Spleen (tissue), 11 donors: ENCODE measurements at regions not wholly inside any gene's neighbourhood (a gene's known extent, or its start where the extent isn't known, plus 50 kb on each side); places are given as distances from the start of the nearest gene placed in this dataset.

ENCODE experiments used
- DNase-seq: peaks from one replicate; pipeline ENCODE4 v3.0.0-alpha.2; 2020
- H3K27ac ChIP-seq, 8 donors: fragments of 200-600 bp; sonication (generic) in 7 of 8; 1 replicate in 4 of 8; 2 replicates in 4 of 8; pipeline versions ENCODE4 v1.5.0 to v1.8.0; 2016 to 2021; ENCODE audit warnings: inconsistent platforms in 4 of 8, mild to moderate bottlenecking in 4 of 8, moderate library complexity in 1 of 8
- H3K27me3 ChIP-seq, 7 donors: fragments of 200-600 bp; sonication (generic) in 6 of 7; replicated peaks in 1 of 7; 1 replicate in 4 of 7; 2 replicates in 3 of 7; pipeline versions ENCODE4 v1.5.0 to v1.8.0; 2016 to 2021; ENCODE audit warnings: inconsistent platforms in 3 of 7, mild to moderate bottlenecking in 1 of 7
- H3K36me3 ChIP-seq, 6 donors: fragments of 200-600 bp; sonication (generic) in 5 of 6; 1 replicate in 4 of 6; 2 replicates in 2 of 6; pipeline versions ENCODE4 v1.5.0 to v1.8.0; 2016 to 2021; ENCODE audit warnings: inconsistent platforms in 2 of 6
- H3K4me1 ChIP-seq, 6 donors: fragments of 200-600 bp; sonication (generic) in 5 of 6; 1 replicate in 3 of 6; 2 replicates in 3 of 6; pipeline versions ENCODE4 v1.5.0 to v1.8.0; 2016 to 2021; ENCODE audit warnings: inconsistent platforms in 3 of 6
- H3K4me3 ChIP-seq, 8 donors: fragments of 200-600 bp; sonication (generic) in 7 of 8; 1 replicate in 4 of 8; 2 replicates in 4 of 8; pipeline versions ENCODE4 v1.5.0 to v1.8.0; 2016 to 2021; ENCODE audit warnings: inconsistent platforms in 4 of 8, mild to moderate bottlenecking in 4 of 8, moderate library complexity in 2 of 8
- H3K9me3 ChIP-seq, 8 donors: fragments of 200-600 bp; sonication (generic) in 7 of 8; 1 replicate in 4 of 8; 2 replicates in 4 of 8; pipeline versions ENCODE4 v1.5.0 to v1.8.0; 2016 to 2021; ENCODE audit warnings: inconsistent platforms in 4 of 8
- POLR2A ChIP-seq, 3 donors: fragments of 450-650 bp; IDR thresholded peaks; one replicate each; pipeline ENCODE4 v1.5.1; 2017; ENCODE audit warnings: antibody characterized with exemption in 3 of 3, mild to moderate bottlenecking in 1 of 3
- POLR2AphosphoS5 ChIP-seq, 3 donors: sonication (generic); formaldehyde crosslinking; IDR thresholded peaks; one replicate each; pipeline ENCODE4 v1.5.1; 2017; ENCODE audit warnings: antibody characterized with exemption in 3 of 3
- WGBS, 5 donors: extraction: QIAGEN DNeasy Blood & Tissue Kit in 3 of 5; methylation state at CpG; one replicate each; pipeline versions ENCODE4 v1.1.5 to v1.1.7; 2013 to 2018; 5-methylcytosine and 5-hydroxymethylcytosine counted together
- intact Hi-C: fragments of 100-400 bp; cut with DNase I; formaldehyde crosslinking; loops from one replicate; pipeline ENCODE4 v1.15.0; 2023; ENCODE audit warnings: low total_unique reads
- TF ChIP-seq, protein P1 (sequence below), 11 experiments: fragments of 200-600 bp in 7 of 11; fragments of 450-650 bp in 4 of 11; sonication (generic) in 4 of 11; IDR thresholded peaks in 8 of 11; conservative IDR thresholded peaks in 3 of 11; 1 replicate in 7 of 11; 2 replicates in 4 of 11; pipeline versions ENCODE4 v1.4.0 to v1.8.0; 2016 to 2021; ENCODE audit warnings: antibody characterized with exemption in 11 of 11, inconsistent platforms in 4 of 11, mild to moderate bottlenecking in 1 of 11
- donor health status: healthy with polysubstance abuse.
- donor health status: DM: no; HTN: no; CAD: no; lungs with moderate emphysema.
- donor health status: DM: no; HTN: no; CAD: no.
- donor health status: Bipolar disorder and iron deficiency.
- donor health status: healthy.
- donor health status: DM: no; HTN: no; CAD: no.
- donor health status: DM: yes; HTN: yes; CAD: no.

GRCh38 chr9:107223381-107223780 is 59.7 kb upstream of the RAD23B start:
- H3K4me3 ChIP-seq: no peak overlapping the region
- peaks cover 0 to 3% (median 0%) of the 10 kb centered on the region in 7 donors for H3K27me3 ChIP-seq
- H3K9me3 ChIP-seq: no peaks in the 10 kb centered on the region
- H3K36me3 ChIP-seq: no peaks in the 10 kb centered on the region
- H3K4me1 ChIP-seq: peaks cover 0 to 6% (median 0%) of the 10 kb centered on the region in 6 donors
- H3K27ac ChIP-seq: no peak overlapping the region
- intact Hi-C loops: no loop called here
- TF ChIP-seq POLR2AphosphoS5 (IDR thresholded peaks at IDR 0.05) (no peak), POLR2A (IDR thresholded peaks at IDR 0.05) (no peak)
- TF ChIP-seq, protein P1, sequence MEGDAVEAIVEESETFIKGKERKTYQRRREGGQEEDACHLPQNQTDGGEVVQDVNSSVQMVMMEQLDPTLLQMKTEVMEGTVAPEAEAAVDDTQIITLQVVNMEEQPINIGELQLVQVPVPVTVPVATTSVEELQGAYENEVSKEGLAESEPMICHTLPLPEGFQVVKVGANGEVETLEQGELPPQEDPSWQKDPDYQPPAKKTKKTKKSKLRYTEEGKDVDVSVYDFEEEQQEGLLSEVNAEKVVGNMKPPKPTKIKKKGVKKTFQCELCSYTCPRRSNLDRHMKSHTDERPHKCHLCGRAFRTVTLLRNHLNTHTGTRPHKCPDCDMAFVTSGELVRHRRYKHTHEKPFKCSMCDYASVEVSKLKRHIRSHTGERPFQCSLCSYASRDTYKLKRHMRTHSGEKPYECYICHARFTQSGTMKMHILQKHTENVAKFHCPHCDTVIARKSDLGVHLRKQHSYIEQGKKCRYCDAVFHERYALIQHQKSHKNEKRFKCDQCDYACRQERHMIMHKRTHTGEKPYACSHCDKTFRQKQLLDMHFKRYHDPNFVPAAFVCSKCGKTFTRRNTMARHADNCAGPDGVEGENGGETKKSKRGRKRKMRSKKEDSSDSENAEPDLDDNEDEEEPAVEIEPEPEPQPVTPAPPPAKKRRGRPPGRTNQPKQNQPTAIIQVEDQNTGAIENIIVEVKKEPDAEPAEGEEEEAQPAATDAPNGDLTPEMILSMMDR (IDR thresholded peaks at IDR 0.05 in 8 of 11, conservative IDR thresholded peaks at IDR 0.05 in 3 of 11): no peak
- 79 to 94% (median 87%) methylated on average over 2 of the region's 2 CpGs for WGBS, 5 donors
- no peak for DNase-seq

GRCh38 chr9:107224252-107224651 is 58.8 kb upstream of the RAD23B start:
- peaks cover 0 to 3% (median 0%) of the 10 kb centered on the region in 7 donors for H3K27me3 ChIP-seq
- H3K4me1 ChIP-seq: no peaks in the 10 kb centered on the region
- TF ChIP-seq, protein P1 (IDR thresholded peaks at IDR 0.05 in 8 of 11, conservative IDR thresholded peaks at IDR 0.05 in 3 of 11): no peak
- TF ChIP-seq POLR2AphosphoS5 (IDR thresholded peaks at IDR 0.05): no peak
- no peak overlapping the region for H3K4me3 ChIP-seq
- H3K27ac ChIP-seq: no peak overlapping the region
- WGBS, 5 donors: 70 to 99% (median 88%) methylated on average over 2 of the region's 2 CpGs
- no peak for DNase-seq
- no peaks in the 10 kb centered on the region for H3K9me3 ChIP-seq
- intact Hi-C loops: no loop called here
- no peaks in the 10 kb centered on the region for H3K36me3 ChIP-seq

DNA sequence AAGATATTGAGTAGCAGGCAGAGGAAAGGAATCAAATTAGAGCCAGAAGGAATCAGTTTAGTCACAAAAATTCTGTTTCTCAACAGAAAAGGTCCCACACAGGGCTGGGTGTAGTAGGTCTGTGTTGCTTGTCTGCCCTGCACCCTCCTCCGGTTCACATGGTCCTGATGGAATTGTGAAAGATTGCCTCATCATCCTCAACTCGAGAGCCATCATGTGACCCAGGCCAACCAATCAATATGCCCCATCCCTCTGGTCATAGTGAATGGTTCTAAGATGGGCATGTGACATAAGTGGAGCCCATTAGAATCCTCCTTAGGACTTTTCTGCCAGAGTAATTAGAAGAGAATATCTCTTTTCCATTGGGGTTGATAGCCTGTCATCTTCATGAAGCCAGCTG is 56.7 kb upstream of the RAD23B start:
- TF ChIP-seq POLR2A (IDR thresholded peaks at IDR 0.05): no peak
- TF ChIP-seq, protein P1 (IDR thresholded peaks at IDR 0.05 in 8 of 11, conservative IDR thresholded peaks at IDR 0.05 in 3 of 11): no peak
- no peak for TF ChIP-seq POLR2AphosphoS5 (IDR thresholded peaks at IDR 0.05)

DNA sequence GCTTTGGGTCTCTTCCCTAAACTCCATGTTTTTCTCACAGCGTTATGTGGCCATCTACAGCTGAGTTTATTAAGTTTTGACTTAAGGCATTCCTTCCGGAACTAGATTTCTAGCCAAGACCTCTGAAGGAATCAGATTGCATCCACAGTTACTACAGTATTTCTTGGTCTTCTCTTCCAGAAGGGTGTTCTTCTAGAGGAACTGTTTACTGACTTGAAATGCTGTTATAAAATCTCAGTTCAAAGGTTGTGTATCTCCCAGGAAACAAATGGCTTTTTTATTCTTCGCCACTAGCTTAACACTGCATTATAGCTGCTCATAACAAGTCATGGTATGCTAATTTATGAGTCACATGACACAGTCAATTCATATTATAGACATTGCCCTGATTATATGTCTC is 55.3 kb upstream of the RAD23B start:
- no peaks in the 10 kb centered on the region for H3K4me1 ChIP-seq
- intact Hi-C loops: no loop called here
- no peak for DNase-seq
- no peaks in the 10 kb centered on the region for H3K36me3 ChIP-seq
- TF ChIP-seq POLR2AphosphoS5 (IDR thresholded peaks at IDR 0.05) (no peak), POLR2A (IDR thresholded peaks at IDR 0.05) (no peak)
- TF ChIP-seq, protein P1 (IDR thresholded peaks at IDR 0.05 in 8 of 11, conservative IDR thresholded peaks at IDR 0.05 in 3 of 11): no peak
- H3K27me3 ChIP-seq: peaks cover 0 to 16% (median 0%) of the 10 kb centered on the region in 7 donors
- H3K9me3 ChIP-seq: no peaks in the 10 kb centered on the region
- 83 to 93% (median 88%) methylated on average over 3 of the region's 3 CpGs for WGBS, 5 donors
- H3K4me3 ChIP-seq: no peak overlapping the region
- H3K27ac ChIP-seq: no peak overlapping the region

More for the DNA sequence above, 56.7 kb upstream of the RAD23B start:
- DNase-seq: no peak
- H3K4me1 ChIP-seq: no peaks in the 10 kb centered on the region
- H3K27me3 ChIP-seq: peaks cover 0 to 16% (median 0%) of the 10 kb centered on the region in 7 donors
- 67 to 89% (median 76%) methylated on average over 2 of the region's 2 CpGs for WGBS, 5 donors
- no peak overlapping the region for H3K27ac ChIP-seq
- intact Hi-C loops: no loop called here
- no peak overlapping the region for H3K4me3 ChIP-seq
- no peaks in the 10 kb centered on the region for H3K9me3 ChIP-seq
- no peaks in the 10 kb centered on the region for H3K36me3 ChIP-seq
